ENCODE measurements at regions not wholly inside any gene's neighbourhood (a gene's known extent, or its start where the extent isn't known, plus 50 kb on each side); places are given as distances from the start of the nearest gene placed in this dataset.

DNA sequence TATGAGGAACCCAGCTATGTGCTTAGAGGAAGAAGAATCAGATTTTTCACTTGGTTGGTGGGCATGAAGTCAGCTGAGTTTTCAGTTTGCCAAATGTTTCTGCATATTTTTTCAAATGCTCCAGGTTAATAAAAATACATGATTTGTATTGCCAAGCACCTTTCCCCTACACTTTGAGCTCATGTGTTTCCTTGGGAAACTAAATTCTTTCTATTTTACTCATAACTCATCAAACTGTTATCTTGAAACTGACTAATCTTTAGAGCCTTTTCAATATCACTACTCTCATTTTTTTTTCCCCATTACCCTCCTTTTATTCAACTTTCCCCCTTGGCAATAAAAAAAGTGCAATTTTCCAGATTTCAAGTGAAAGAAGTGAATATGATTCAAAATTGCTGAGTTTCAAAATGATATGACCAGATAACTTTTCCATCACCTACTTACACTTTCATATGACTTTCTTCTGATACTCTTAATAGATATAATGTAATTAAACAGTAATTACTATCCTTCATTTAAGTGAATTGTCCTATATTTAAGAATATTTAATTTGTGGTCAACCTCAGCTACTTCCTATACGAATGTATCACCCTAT, 91.9 kb upstream of the SOX6 start:
- TF ChIP-seq POLR2AphosphoS5 (IDR thresholded peaks at IDR 0.05; ENCODE audit: low read depth, low read length) (no peak), POLR2A (IDR thresholded peaks at IDR 0.05; ENCODE audit: low read depth, low read length) (no peak), PAX5 (IDR thresholded peaks at IDR 0.05; ENCODE audit: insufficient read depth, low read length, severe bottlenecking) (no peak), TAF1 (IDR thresholded peaks at IDR 0.05; ENCODE audit: low read depth, low read length) (no peak), SPI1 (IDR thresholded peaks at IDR 0.05; ENCODE audit: low read depth, low read length) (no peak), POU2F2 (IDR thresholded peaks at IDR 0.05; ENCODE audit: low read depth, low read length) (no peak)
